ENCODE measurements at regions not wholly inside any gene's neighbourhood (a gene's known extent, or its start where the extent isn't known, plus 50 kb on each side); places are given as distances from the start of the nearest gene placed in this dataset.
A peak's percentile ranks its signal among the peaks of the same experiment; 100 is the strongest.
"Not testable (repeated sequence)": the region's sequence is repeated elsewhere in the genome, so short reads cannot be mapped to it uniquely, and the experiment has no call there.

- Histone ChIP-seq H3K27me3 (ENCODE audit: control insufficient read depth, insufficient read depth, low read length) (no peaks in the 10 kb centered on the region), H3K9me3 (ENCODE audit: control insufficient read depth in 2 of 3, insufficient read depth in 1 of 3, low read length in 3 of 3) (no peaks in the 10 kb centered on the region), H3K4me3 (ENCODE audit: low read length in 3 of 3) (no peak overlapping the region), H3K36me3 (ENCODE audit: control insufficient read depth in 2 of 3, insufficient read depth in 3 of 3, low read length in 3 of 3) (no peaks in the 10 kb centered on the region), H3K9ac (ENCODE audit: low read length in 3 of 3) (no peak overlapping the region), H3K27ac (ENCODE audit: low read depth in 2 of 2, low read length in 2 of 2) (no peak overlapping the region), H3K4me1 (ENCODE audit: control insufficient read depth in 2 of 3, insufficient read depth in 2 of 3, low read depth in 1 of 3, low read length in 3 of 3) (peaks cover 0 to 2% (median 0%) of the 10 kb centered on the region in 3 donors)
- no peak for FAIRE-seq
- no peak for DNase-seq
- no peak for TF ChIP-seq CTCF (IDR thresholded peaks at IDR 0.05; ENCODE audit: borderline replicate concordance, extremely low read depth, insufficient read depth)
- intact Hi-C loops (cut with DNase I): no loop called here
Observed at GRCh38 chr10:121137533-121137932, 286.4 kb downstream of the WDR11 start.

- no peak for FAIRE-seq
- no peaks in the 10 kb centered on the region for H3K9me3 ChIP-seq (ENCODE audit: control insufficient read depth in 2 of 3, insufficient read depth in 1 of 3, low read length in 3 of 3)
- H3K27me3 ChIP-seq (ENCODE audit: control insufficient read depth, insufficient read depth, low read length): no peaks in the 10 kb centered on the region
- no peak overlapping the region for H3K4me3 ChIP-seq (ENCODE audit: low read length in 3 of 3)
- H3K36me3 ChIP-seq (ENCODE audit: control insufficient read depth in 2 of 3, insufficient read depth in 3 of 3, low read length in 3 of 3): no peaks in the 10 kb centered on the region
- DNase-seq: peak in 1 of 5 donors; percentile 74
- H3K9ac ChIP-seq (ENCODE audit: low read length in 3 of 3): no peak overlapping the region
- TF ChIP-seq CTCF (IDR thresholded peaks at IDR 0.05; ENCODE audit: borderline replicate concordance, extremely low read depth, insufficient read depth): no peak
- no peak overlapping the region for H3K27ac ChIP-seq (ENCODE audit: low read depth in 2 of 2, low read length in 2 of 2)
- peaks cover 0 to 2% (median 0%) of the 10 kb centered on the region in 3 donors for H3K4me1 ChIP-seq (ENCODE audit: control insufficient read depth in 2 of 3, insufficient read depth in 2 of 3, low read depth in 1 of 3, low read length in 3 of 3)
- intact Hi-C loops (cut with DNase I): no loop called here
Observed at GRCh38 chr10:121138112-121138860, 287.1 kb downstream of the WDR11 start.

GRCh38 chr10:121138918-121139317, 287.8 kb downstream of the WDR11 start:
- Histone ChIP-seq H3K27me3 (ENCODE audit: control insufficient read depth, insufficient read depth, low read length) (no peaks in the 10 kb centered on the region), H3K27ac (ENCODE audit: low read depth in 2 of 2, low read length in 2 of 2) (no peak overlapping the region), H3K9me3 (ENCODE audit: control insufficient read depth in 2 of 3, insufficient read depth in 1 of 3, low read length in 3 of 3) (no peaks in the 10 kb centered on the region), H3K4me3 (ENCODE audit: low read length in 3 of 3) (no peak overlapping the region), H3K4me1 (ENCODE audit: control insufficient read depth in 2 of 3, insufficient read depth in 2 of 3, low read depth in 1 of 3, low read length in 3 of 3) (peaks cover 0 to 2% (median 0%) of the 10 kb centered on the region in 3 donors), H3K36me3 (ENCODE audit: control insufficient read depth in 2 of 3, insufficient read depth in 3 of 3, low read length in 3 of 3) (no peaks in the 10 kb centered on the region), H3K9ac (ENCODE audit: low read length in 3 of 3) (no peak overlapping the region)
- no peak for TF ChIP-seq CTCF (IDR thresholded peaks at IDR 0.05; ENCODE audit: borderline replicate concordance, extremely low read depth, insufficient read depth)
- intact Hi-C loops (cut with DNase I): no loop called here
- FAIRE-seq: no peak
- DNase-seq: no peak

- H3K27ac ChIP-seq (ENCODE audit: low read depth in 2 of 2, low read length in 2 of 2); DNase-seq; FAIRE-seq; H3K9ac ChIP-seq (ENCODE audit: low read length in 3 of 3); intact Hi-C loops (cut with DNase I); H3K4me3 ChIP-seq (ENCODE audit: low read length in 3 of 3); H3K36me3 ChIP-seq (ENCODE audit: control insufficient read depth in 2 of 3, insufficient read depth in 3 of 3, low read length in 3 of 3); H3K4me1 ChIP-seq (ENCODE audit: control insufficient read depth in 2 of 3, insufficient read depth in 2 of 3, low read depth in 1 of 3, low read length in 3 of 3); H3K27me3 ChIP-seq (ENCODE audit: control insufficient read depth, insufficient read depth, low read length); H3K9me3 ChIP-seq (ENCODE audit: control insufficient read depth in 2 of 3, insufficient read depth in 1 of 3, low read length in 3 of 3): not testable (repeated sequence)
Observed at GRCh38 chr10:121145802-121146395, 294.7 kb downstream of the WDR11 start.

Measured in kidney (tissue), 13 donors.